ENCODE measurements at regions not wholly inside any gene's neighbourhood (a gene's known extent, or its start where the extent isn't known, plus 50 kb on each side); places are given as distances from the start of the nearest gene placed in this dataset.
"Not testable (repeated sequence)": the region's sequence is repeated elsewhere in the genome, so short reads cannot be mapped to it uniquely, and the experiment has no call there.

DNA sequence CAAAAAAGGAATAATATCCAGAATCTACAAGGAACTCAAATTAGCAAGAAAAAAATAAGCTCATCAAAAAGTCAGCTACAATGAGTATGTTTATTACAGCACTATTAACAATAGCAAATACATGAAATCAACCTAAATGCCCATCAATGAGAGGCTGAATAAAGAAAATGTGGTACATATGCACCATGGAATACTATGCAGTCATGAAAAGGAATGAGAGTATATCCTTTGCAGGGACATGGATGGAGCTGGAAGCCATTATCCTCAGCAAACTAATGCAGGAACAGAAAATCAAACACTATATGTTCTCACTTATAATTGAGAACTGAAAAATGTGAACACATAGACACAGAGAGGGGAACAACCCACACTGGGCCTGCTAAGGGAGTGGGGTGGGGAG, 178.4 kb upstream of the IRS4 start:
- H3K4me3 ChIP-seq (ENCODE audit: control insufficient read depth, low read depth, low read length) = no peak overlapping the region
- TF ChIP-seq, protein P1, sequence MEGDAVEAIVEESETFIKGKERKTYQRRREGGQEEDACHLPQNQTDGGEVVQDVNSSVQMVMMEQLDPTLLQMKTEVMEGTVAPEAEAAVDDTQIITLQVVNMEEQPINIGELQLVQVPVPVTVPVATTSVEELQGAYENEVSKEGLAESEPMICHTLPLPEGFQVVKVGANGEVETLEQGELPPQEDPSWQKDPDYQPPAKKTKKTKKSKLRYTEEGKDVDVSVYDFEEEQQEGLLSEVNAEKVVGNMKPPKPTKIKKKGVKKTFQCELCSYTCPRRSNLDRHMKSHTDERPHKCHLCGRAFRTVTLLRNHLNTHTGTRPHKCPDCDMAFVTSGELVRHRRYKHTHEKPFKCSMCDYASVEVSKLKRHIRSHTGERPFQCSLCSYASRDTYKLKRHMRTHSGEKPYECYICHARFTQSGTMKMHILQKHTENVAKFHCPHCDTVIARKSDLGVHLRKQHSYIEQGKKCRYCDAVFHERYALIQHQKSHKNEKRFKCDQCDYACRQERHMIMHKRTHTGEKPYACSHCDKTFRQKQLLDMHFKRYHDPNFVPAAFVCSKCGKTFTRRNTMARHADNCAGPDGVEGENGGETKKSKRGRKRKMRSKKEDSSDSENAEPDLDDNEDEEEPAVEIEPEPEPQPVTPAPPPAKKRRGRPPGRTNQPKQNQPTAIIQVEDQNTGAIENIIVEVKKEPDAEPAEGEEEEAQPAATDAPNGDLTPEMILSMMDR (conservative IDR thresholded peaks at IDR 0.05; ENCODE audit: control insufficient read depth, insufficient read depth, low read depth, low read length) = no peak
- DNase-seq (ENCODE audit: low read depth) = no peak

DNA sequence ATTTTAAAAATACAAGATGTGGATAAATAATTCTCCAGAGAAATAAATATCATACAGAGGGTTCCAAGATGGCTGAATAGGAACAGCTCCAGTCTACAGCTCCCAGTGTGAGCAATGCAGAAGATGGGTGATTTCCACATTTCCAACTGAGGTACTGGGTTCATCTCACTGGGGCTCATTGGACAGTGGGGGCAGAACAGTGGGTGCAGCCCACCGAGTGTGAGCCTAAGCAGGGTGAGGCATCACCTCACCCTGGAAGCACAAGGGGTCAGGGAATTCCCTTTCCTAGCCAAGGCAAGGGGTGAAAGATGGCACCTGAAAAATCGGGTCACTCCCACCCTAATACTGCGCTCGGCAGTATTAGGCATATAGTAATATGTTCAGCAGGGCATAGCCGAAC, 167.5 kb upstream of the IRS4 start:
- H3K4me3 ChIP-seq (ENCODE audit: control insufficient read depth, low read depth, low read length); DNase-seq (ENCODE audit: low read depth): not testable (repeated sequence)

DNA sequence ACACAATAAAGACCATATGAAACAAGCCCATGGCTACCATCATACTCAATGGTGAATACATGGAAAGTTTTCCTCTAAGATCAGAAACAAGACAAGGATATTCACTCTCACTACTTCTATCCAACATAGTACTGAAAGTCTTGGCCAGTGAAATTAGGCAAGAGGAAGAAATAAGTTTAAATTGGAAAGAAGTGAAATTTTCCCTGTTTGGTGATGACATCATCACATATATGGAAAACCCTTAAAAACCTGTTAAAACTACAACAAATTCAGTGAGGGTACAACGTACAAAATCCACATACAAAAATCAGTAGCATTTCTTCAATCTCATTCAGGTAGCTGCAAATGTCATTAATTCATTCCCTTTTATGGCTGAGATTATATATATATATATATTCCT, 164.0 kb upstream of the IRS4 start:
- no peak overlapping the region for H3K4me3 ChIP-seq (ENCODE audit: control insufficient read depth, low read depth, low read length)
- DNase-seq (ENCODE audit: low read depth) = no peak
- TF ChIP-seq, protein P1 (conservative IDR thresholded peaks at IDR 0.05; ENCODE audit: control insufficient read depth, insufficient read depth, low read depth, low read length) = no peak

DNA sequence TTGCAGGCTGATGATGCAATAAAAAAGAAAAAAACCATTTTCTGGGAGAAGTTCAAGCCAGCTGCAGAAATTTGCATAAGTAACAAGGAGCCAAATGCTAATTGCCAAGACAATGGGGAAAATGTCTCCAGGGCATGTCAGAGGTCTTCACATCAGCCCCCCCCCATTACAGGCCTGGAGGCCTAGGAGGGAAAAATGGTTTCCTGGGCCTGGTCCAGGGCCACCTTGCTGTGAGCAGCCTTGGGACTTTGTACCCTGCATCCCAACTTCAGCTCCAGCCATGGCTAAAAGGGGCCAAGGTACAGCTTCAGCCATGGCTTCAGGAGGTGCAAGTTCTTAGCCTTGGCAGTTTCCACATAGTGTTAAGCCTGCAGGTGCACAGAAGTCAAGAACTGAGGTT, 160.0 kb upstream of the IRS4 start:
- not testable (repeated sequence) for H3K4me3 ChIP-seq (ENCODE audit: control insufficient read depth, low read depth, low read length); DNase-seq (ENCODE audit: low read depth)

DNA sequence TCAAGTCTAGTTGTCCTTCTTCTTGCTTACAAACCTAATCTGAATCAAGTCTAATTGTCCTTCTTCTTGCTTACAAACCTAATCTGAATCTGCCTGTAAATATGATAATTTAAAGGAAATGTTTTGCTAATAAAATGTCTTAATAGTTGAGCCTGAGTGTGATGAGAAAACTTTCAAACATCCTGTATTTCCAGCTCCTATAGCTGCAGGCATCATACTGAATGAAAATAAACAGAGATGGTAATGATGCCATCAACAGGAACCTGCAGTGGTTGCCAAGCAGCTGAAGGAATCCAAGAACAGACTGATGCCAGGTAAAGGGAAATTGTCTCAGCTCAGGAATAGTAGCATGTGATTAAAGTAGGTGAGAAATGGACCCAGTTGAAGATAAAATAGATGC, 156.1 kb upstream of the IRS4 start:
- DNase-seq (ENCODE audit: low read depth) = no peak
- TF ChIP-seq, protein P1 (conservative IDR thresholded peaks at IDR 0.05; ENCODE audit: control insufficient read depth, insufficient read depth, low read depth, low read length) = no peak
- no peak overlapping the region for H3K4me3 ChIP-seq (ENCODE audit: control insufficient read depth, low read depth, low read length)

DNA sequence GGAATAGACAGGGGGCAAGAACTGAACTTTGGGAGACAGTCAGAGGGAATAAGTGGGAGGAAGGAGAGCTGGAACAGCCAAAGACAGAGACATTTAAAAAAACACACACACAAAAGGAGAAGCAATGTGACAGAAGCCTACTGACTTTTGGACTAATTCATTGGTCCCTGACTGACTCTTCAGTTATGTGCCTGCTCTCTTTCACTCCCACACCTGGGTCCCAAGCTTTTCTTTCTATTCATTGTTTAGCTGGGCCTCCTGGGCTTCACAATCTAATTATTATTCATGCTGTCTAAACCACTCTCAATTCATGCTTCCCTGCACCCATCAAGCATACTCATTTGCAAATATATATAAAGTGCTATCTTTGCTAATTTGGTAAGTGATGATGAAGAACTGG, 139.2 kb upstream of the IRS4 start:
- TF ChIP-seq, protein P1 (conservative IDR thresholded peaks at IDR 0.05; ENCODE audit: control insufficient read depth, insufficient read depth, low read depth, low read length) = no peak
- no peak overlapping the region for H3K4me3 ChIP-seq (ENCODE audit: control insufficient read depth, low read depth, low read length)
- no peak for DNase-seq (ENCODE audit: low read depth)

DNA sequence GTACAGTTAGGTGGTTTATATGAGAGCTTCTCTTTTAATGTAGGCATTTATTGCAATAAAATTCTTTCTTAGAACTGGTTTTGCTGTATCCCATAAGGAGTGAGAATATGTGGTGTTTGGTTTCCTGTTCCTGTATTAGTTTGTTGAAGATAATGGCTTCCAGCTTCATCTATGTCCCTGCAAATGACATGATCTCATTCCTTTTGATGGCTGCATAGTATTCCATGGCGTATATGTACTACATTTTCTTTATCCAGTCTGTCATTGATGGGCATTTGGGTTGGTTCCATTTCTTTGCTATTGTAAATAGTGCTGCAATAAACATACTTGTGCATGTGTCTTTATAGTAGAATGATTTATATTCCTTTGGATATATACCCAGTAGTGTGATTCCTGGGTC, 106.7 kb upstream of the IRS4 start:
- DNase-seq (ENCODE audit: low read depth); H3K4me3 ChIP-seq (ENCODE audit: control insufficient read depth, low read depth, low read length): not testable (repeated sequence)

DNA sequence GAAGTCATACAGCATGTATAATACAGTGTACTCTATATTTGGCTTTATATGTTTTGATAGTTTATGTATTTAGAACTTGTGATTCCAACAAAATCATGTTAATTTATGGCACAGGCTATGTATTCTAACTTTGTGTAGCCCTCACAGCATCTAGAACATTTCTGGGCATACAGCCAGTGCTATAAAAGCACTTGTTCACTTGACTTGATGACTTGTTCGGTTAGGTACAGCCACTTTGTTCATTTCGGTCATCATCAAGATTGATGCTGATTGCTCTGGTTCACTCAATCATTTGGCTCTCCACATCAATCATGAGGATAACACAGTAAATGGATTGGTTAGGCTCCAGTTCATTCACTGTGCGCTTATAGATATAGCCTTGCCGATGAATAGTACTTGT, 97.6 kb upstream of the IRS4 start:
- TF ChIP-seq, protein P1 (conservative IDR thresholded peaks at IDR 0.05; ENCODE audit: control insufficient read depth, insufficient read depth, low read depth, low read length) = no peak

DNA sequence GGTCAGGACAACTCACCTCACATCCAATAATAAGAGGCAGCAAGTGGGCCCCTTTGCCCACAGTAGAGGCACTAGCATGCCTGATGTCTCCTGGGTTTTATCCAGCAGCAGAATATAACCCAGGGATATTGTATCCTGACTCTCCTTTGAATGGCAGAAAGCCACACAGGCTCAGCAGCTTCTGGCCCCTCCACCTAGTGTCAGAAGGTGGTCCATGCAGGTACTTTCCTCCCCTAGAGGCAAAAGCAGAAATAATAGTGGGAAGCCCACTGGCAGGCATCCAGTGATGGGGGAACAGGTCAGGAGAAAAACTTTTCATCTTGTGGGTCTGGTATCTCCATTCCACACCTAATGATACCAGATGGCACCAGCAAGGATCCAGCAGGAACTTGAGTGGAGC, 75.5 kb upstream of the IRS4 start:
- TF ChIP-seq, protein P1 (conservative IDR thresholded peaks at IDR 0.05; ENCODE audit: control insufficient read depth, insufficient read depth, low read depth, low read length) = no peak

More for the DNA sequence above, 97.6 kb upstream of the IRS4 start:
- no peak for DNase-seq (ENCODE audit: low read depth)
- H3K4me3 ChIP-seq (ENCODE audit: control insufficient read depth, low read depth, low read length) = no peak overlapping the region

More for the DNA sequence above, 75.5 kb upstream of the IRS4 start:
- H3K4me3 ChIP-seq (ENCODE audit: control insufficient read depth, low read depth, low read length) = no peak overlapping the region
- DNase-seq (ENCODE audit: low read depth) = no peak

All from fibroblast of mammary gland (primary cell).